HG03135 (cell line): ENCODE measurements at regions not wholly inside any gene's neighbourhood (a gene's known extent, or its start where the extent isn't known, plus 50 kb on each side); places are given as distances from the start of the nearest gene placed in this dataset.

Source experiments
- ATAC-seq: cut with Tn5 transposase; IDR thresholded peaks from one replicate; pipeline ENCODE4 v1.9.1; 2021; ENCODE audit warnings: mild to moderate bottlenecking, moderate library complexity; ENCODE audit not compliant: unreplicated experiment

- ATAC-seq, result no peak
Observed at GRCh38 chr21:35420656-35421055, 371.6 kb upstream of the RUNX1 start.

- ATAC-seq, result no peak
Observed at GRCh38 chr21:35417762-35418161, 368.7 kb upstream of the RUNX1 start.

GRCh38 chr21:35416866-35417489 is 367.9 kb upstream of the RUNX1 start:
- ATAC-seq, result no peak

GRCh38 chr21:35414507-35415139 is 365.5 kb upstream of the RUNX1 start:
- ATAC-seq, result no peak

- ATAC-seq, result no peak
Observed at GRCh38 chr21:35414056-35414455, 365.0 kb upstream of the RUNX1 start.

GRCh38 chr21:35412231-35412630 is 363.1 kb upstream of the RUNX1 start:
- no peak for ATAC-seq

- no peak for ATAC-seq
Observed at GRCh38 chr21:35411434-35411833, 362.3 kb upstream of the RUNX1 start.

- no peak for ATAC-seq
Observed at GRCh38 chr21:35410656-35411055, 361.6 kb upstream of the RUNX1 start.

- ATAC-seq, result no peak
Observed at GRCh38 chr21:35410123-35410522, 361.0 kb upstream of the RUNX1 start.

GRCh38 chr21:35408401-35408800 is 359.3 kb upstream of the RUNX1 start:
- ATAC-seq, result no peak

- ATAC-seq, result no peak
Observed at GRCh38 chr21:35406635-35407034, 357.5 kb upstream of the RUNX1 start.

- no peak for ATAC-seq
Observed at GRCh38 chr21:35405981-35406380, 356.9 kb upstream of the RUNX1 start.

GRCh38 chr21:35404247-35404646 is 355.1 kb upstream of the RUNX1 start:
- ATAC-seq, result no peak

GRCh38 chr21:35402061-35402460 is 353.0 kb upstream of the RUNX1 start:
- ATAC-seq, result no peak

- ATAC-seq, result no peak
Observed at GRCh38 chr21:35401476-35401875, 352.4 kb upstream of the RUNX1 start.

GRCh38 chr21:35400233-35400939 is 351.3 kb upstream of the RUNX1 start:
- no peak for ATAC-seq

- ATAC-seq, result no peak
Observed at GRCh38 chr21:35399706-35400105, 350.6 kb upstream of the RUNX1 start.

- no peak for ATAC-seq
Observed at GRCh38 chr21:35399002-35399530, 350.0 kb upstream of the RUNX1 start.

GRCh38 chr21:35398346-35398982 is 349.4 kb upstream of the RUNX1 start:
- no peak for ATAC-seq

GRCh38 chr21:35397781-35398180 is 348.7 kb upstream of the RUNX1 start:
- no peak for ATAC-seq

GRCh38 chr21:35396655-35397054 is 347.6 kb upstream of the RUNX1 start:
- ATAC-seq, result no peak

GRCh38 chr21:35395728-35396127 is 346.6 kb upstream of the RUNX1 start:
- no peak for ATAC-seq
